DOHH2 (cell line): ENCODE measurements at regions not wholly inside any gene's neighbourhood (a gene's known extent, or its start where the extent isn't known, plus 50 kb on each side); places are given as distances from the start of the nearest gene placed in this dataset.

Source experiments
- CTCF ChIP-seq: fragments of 200-600 bp; sonication (generic); IDR thresholded peaks from one replicate; pipeline ENCODE4 v1.5.1; 2014; ENCODE audit warnings: antibody characterized with exemption, mild to moderate bottlenecking, low read depth, low read length; ENCODE audit not compliant: poor library complexity, severe bottlenecking
- EZH2phosphoT487 ChIP-seq: fragments of 200-600 bp; sonication (generic); IDR thresholded peaks from 2 replicates; pipeline ENCODE4 v1.6.1; 2017; ENCODE audit warnings: borderline replicate concordance, mild to moderate bottlenecking, antibody characterized with exemption, low read length, moderate library complexity, mixed read lengths

- TF ChIP-seq EZH2phosphoT487 (no peak), CTCF (no peak)
These were observed 184.7 kb upstream of the PFKP start for GRCh38 chr10:2882628-2883027.
